LNCAP (cell line): ENCODE measurements at regions not wholly inside any gene's neighbourhood (a gene's known extent, or its start where the extent isn't known, plus 50 kb on each side); places are given as distances from the start of the nearest gene placed in this dataset.

ENCODE experiments used
- CTCF ChIP-seq: fragments of 450-650 bp; IDR thresholded peaks from 2 replicates; pipeline ENCODE4 v1.5.1; 2017; ENCODE audit warnings: mild to moderate bottlenecking

- no peak for TF ChIP-seq CTCF
Observed at GRCh38 chr21:20944139-20944538, 54.1 kb upstream of the NCAM2 start.

GRCh38 chr21:20946701-20947100 lies 51.5 kb upstream of the NCAM2 start:
- no peak for TF ChIP-seq CTCF
